ENCODE measurements at regions not wholly inside any gene's neighbourhood (a gene's known extent, or its start where the extent isn't known, plus 50 kb on each side); places are given as distances from the start of the nearest gene placed in this dataset.

- TF ChIP-seq, protein P1, sequence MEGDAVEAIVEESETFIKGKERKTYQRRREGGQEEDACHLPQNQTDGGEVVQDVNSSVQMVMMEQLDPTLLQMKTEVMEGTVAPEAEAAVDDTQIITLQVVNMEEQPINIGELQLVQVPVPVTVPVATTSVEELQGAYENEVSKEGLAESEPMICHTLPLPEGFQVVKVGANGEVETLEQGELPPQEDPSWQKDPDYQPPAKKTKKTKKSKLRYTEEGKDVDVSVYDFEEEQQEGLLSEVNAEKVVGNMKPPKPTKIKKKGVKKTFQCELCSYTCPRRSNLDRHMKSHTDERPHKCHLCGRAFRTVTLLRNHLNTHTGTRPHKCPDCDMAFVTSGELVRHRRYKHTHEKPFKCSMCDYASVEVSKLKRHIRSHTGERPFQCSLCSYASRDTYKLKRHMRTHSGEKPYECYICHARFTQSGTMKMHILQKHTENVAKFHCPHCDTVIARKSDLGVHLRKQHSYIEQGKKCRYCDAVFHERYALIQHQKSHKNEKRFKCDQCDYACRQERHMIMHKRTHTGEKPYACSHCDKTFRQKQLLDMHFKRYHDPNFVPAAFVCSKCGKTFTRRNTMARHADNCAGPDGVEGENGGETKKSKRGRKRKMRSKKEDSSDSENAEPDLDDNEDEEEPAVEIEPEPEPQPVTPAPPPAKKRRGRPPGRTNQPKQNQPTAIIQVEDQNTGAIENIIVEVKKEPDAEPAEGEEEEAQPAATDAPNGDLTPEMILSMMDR (IDR thresholded peaks at IDR 0.05): no peak
- TF ChIP-seq POLR2AphosphoS5 (IDR thresholded peaks at IDR 0.05; ENCODE audit: insufficient read depth in 1 of 2, low read depth in 1 of 2) (no peak), POLR2A (IDR thresholded peaks at IDR 0.05) (no peak)
Observed at GRCh38 chr16:85532147-85532546, 81.0 kb upstream of the GSE1 start.

Measured in vagina (tissue), 2 donors.